Right lobe of liver (tissue), 6 donors: ENCODE measurements at regions not wholly inside any gene's neighbourhood (a gene's known extent, or its start where the extent isn't known, plus 50 kb on each side); places are given as distances from the start of the nearest gene placed in this dataset.

Experiments
- ATAC-seq, 4 donors: fragments of 200-7000 bp; cut with Tn5 transposase; one replicate each; pipeline ENCODE4 v1.9.1; 2020; ENCODE audit warnings: mild to moderate bottlenecking in 4 of 4, moderate library complexity in 4 of 4
- DNase-seq, 3 donors: peaks; one replicate each; pipeline ENCODE4 v3.0.0-alpha.2; 2020
- H3K27ac ChIP-seq, 3 donors: fragments of 200-600 bp; one replicate each; pipeline ENCODE4 v1.8.0; 2022
- H3K27me3 ChIP-seq, 2 donors: fragments of 200-600 bp; one replicate each; pipeline ENCODE4 v1.8.0; 2022
- H3K36me3 ChIP-seq, 4 donors: fragments of 200-600 bp; sonication (generic) in 1 of 4; one replicate each; pipeline versions ENCODE4 v1.5.1 to v1.8.0; 2017 to 2022; ENCODE audit warnings: control low read depth in 1 of 4
- H3K4me1 ChIP-seq, 4 donors: fragments of 200-600 bp; sonication (generic) in 1 of 4; one replicate each; pipeline versions ENCODE4 v1.5.1 to v1.8.0; 2017 to 2022; ENCODE audit warnings: control low read depth in 1 of 4
- H3K4me3 ChIP-seq, 3 donors: fragments of 200-600 bp; one replicate each; pipeline ENCODE4 v1.8.0; 2022
- H3K9me3 ChIP-seq, 4 donors: fragments of 200-600 bp; sonication (generic) in 1 of 4; one replicate each; pipeline versions ENCODE4 v1.5.1 to v1.8.0; 2017 to 2022; ENCODE audit warnings: control low read depth in 1 of 4
- POLR2A ChIP-seq: fragments of 450-650 bp; IDR thresholded peaks from one replicate; pipeline ENCODE4 v1.6.1; 2017; ENCODE audit warnings: antibody characterized with exemption, mild to moderate bottlenecking
- WGBS: methylation state at CpG from one replicate; pipeline ENCODE4 v1.1.6; 2018; ENCODE audit warnings: low coverage, low lambda C conversion rate; ENCODE audit not compliant: insufficient coverage; ENCODE audit errors: missing lambda C conversion rate; 5-methylcytosine and 5-hydroxymethylcytosine counted together
- intact Hi-C, 2 donors: fragments of 100-400 bp; cut with DNase I; formaldehyde crosslinking; loops; one replicate each; pipeline versions ENCODE4 v1.11.2 to v1.14.1; 2022
- TF ChIP-seq, protein P1 (sequence below), 4 donors: fragments of 200-600 bp in 3 of 4; fragments of 450-650 bp in 1 of 4; IDR thresholded peaks; one replicate each; pipeline versions ENCODE4 v1.5.1 to v1.8.0; 2016 to 2022; ENCODE audit warnings: antibody characterized with exemption in 4 of 4, mild to moderate bottlenecking in 2 of 4
- donor health status: DM: no; HTN: yes; CAD: no.
- donor health status: DM: no; HTN: no; CAD: no.
- donor health status: DM: no; HTN: no; CAD: no.
- donor health status: DM: no; HTN: yes; CAD: no.
- donor health status: DM: no; HTN: yes; CAD: no.

DNA sequence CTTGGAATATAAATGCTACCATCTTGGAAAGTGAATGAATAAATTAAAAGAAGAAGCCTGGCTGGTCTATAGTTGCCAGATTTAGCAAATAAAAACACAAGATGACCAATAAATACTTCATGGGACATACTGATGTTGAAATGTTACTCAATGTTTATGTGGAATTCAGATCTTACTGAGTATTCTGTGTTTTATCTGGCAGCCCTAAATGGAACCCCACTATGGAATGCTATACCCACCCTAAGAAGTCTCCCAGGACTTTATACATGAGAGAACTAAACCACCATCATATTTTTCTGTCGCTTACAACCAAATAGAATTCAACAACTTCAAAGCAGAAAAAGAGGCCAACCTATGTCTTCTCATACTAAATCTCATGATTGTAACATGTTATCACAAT lies 177.6 kb upstream of the HMCN1 start:
- intact Hi-C loops = no loop called here
- Histone ChIP-seq H3K9me3 (no peaks in the 10 kb centered on the region), H3K4me3 (no peak overlapping the region), H3K27ac (no peak overlapping the region), H3K27me3 (no peaks in the 10 kb centered on the region), H3K4me1 (no peaks in the 10 kb centered on the region), H3K36me3 (no peaks in the 10 kb centered on the region)
- ATAC-seq = no peak
- no peak for TF ChIP-seq POLR2A
- TF ChIP-seq, protein P1, sequence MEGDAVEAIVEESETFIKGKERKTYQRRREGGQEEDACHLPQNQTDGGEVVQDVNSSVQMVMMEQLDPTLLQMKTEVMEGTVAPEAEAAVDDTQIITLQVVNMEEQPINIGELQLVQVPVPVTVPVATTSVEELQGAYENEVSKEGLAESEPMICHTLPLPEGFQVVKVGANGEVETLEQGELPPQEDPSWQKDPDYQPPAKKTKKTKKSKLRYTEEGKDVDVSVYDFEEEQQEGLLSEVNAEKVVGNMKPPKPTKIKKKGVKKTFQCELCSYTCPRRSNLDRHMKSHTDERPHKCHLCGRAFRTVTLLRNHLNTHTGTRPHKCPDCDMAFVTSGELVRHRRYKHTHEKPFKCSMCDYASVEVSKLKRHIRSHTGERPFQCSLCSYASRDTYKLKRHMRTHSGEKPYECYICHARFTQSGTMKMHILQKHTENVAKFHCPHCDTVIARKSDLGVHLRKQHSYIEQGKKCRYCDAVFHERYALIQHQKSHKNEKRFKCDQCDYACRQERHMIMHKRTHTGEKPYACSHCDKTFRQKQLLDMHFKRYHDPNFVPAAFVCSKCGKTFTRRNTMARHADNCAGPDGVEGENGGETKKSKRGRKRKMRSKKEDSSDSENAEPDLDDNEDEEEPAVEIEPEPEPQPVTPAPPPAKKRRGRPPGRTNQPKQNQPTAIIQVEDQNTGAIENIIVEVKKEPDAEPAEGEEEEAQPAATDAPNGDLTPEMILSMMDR (IDR thresholded peaks at IDR 0.05) = no peak
- WGBS = 0% methylated on average over 1 of the region's 1 CpG
- no peak for DNase-seq

DNA sequence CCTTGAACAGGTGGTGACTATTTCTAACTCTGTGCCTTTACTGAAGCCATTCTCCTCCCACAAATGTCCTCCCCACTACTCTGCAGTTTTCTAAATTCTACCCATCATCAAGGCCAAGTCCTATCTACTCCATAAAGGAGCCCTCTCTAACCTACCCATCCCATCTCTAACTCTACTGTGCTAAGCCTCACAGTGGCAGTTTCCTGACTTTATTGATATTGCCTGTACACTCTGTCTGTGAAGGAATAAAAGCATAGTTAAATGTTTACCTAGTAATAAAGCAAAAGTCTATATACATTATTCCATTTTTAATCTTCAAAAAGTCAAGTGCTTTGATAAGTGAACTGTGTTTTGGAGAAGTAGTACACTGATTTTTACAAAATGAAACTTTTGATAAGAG lies 178.4 kb upstream of the HMCN1 start:
- H3K4me3 ChIP-seq = no peak overlapping the region
- intact Hi-C loops = no loop called here
- H3K27me3 ChIP-seq = no peaks in the 10 kb centered on the region
- H3K36me3 ChIP-seq = no peaks in the 10 kb centered on the region
- ATAC-seq (no peak), DNase-seq (no peak)
- no peaks in the 10 kb centered on the region for H3K4me1 ChIP-seq
- H3K27ac ChIP-seq = no peak overlapping the region
- TF ChIP-seq, protein P1 (IDR thresholded peaks at IDR 0.05) = no peak
- no peak for TF ChIP-seq POLR2A
- no peaks in the 10 kb centered on the region for H3K9me3 ChIP-seq

DNA sequence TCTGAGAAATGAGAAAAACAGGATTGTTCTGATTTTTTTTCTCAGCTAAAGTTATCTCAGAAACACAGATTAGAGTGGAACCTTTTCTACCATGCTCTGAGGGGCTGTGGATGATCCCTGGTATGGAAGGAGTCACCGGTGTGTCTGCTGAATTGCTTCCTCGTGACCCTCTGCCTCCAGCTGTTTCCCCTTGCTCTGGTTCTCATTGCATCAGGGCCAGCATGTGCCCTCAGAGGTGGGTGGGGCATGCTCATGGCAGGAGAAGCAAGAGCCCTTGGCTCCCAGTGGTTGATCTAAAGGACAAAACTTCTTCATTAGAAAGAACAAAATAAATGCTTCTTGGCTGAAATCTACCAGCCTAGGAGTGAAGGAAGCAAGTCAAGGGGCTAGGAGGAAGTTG lies 183.2 kb upstream of the HMCN1 start:
- no peak overlapping the region for H3K27ac ChIP-seq
- TF ChIP-seq, protein P1 (IDR thresholded peaks at IDR 0.05) = no peak
- TF ChIP-seq POLR2A = no peak
- no peaks in the 10 kb centered on the region for H3K36me3 ChIP-seq
- DNase-seq (no peak), ATAC-seq (peak in 2 of 4 donors; percentile 27 to 43)
- H3K9me3 ChIP-seq = no peaks in the 10 kb centered on the region
- no peak overlapping the region for H3K4me3 ChIP-seq
- H3K4me1 ChIP-seq = no peaks in the 10 kb centered on the region
- no peaks in the 10 kb centered on the region for H3K27me3 ChIP-seq
- WGBS = 73% methylated on average over 2 of the region's 2 CpGs
- intact Hi-C loops = no loop called here

DNA sequence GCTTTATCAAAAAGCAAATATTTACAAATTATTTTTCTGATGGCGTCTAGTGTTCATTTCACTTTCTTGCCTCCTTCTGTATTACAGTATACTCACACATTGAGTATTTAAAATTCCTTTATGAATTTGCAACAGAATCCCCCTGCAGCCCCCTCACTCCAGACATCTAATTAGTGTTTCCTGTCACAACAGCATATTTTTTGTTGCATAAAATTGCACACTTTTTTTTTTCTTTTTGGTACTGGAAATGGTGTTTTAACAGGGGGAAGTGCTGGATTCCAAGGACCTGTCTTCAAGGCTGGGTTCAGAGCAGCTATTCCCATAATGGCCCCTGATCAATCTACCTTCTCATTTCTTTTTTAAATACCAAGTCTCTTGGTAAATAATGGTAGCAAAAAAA lies 184.3 kb upstream of the HMCN1 start:
- intact Hi-C loops = no loop called here
- Histone ChIP-seq H3K36me3 (no peaks in the 10 kb centered on the region), H3K4me1 (no peaks in the 10 kb centered on the region), H3K27ac (no peak overlapping the region), H3K27me3 (no peaks in the 10 kb centered on the region), H3K9me3 (no peaks in the 10 kb centered on the region), H3K4me3 (no peak overlapping the region)
- TF ChIP-seq, protein P1 (IDR thresholded peaks at IDR 0.05) = no peak
- TF ChIP-seq POLR2A = no peak
- DNase-seq = no peak
- ATAC-seq = no peak
- 31% methylated on average over 1 of the region's 1 CpG for WGBS

DNA sequence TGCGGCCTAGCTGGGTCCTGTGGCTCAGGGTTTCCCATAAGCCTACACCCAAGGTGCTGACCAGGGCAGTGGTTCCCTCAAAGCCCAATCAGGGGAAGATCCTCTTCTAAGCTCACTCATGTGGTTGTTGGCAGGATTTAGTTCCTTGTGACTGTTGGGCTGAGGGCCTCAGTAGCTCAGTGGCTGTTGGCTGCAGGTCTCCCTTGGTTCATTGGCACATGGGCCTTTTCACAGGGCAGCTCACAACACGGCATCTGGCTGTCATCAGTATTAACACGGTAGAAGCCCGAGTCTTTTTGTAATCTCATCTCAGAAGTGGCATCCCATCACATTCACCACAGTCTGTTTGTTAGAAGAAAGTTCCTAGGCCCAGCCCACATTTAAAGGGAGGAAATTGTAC lies 188.2 kb upstream of the HMCN1 start:
- no peak for TF ChIP-seq POLR2A
- TF ChIP-seq, protein P1 (IDR thresholded peaks at IDR 0.05) = no peak
- DNase-seq = no peak
- Histone ChIP-seq H3K27ac (no peak overlapping the region), H3K36me3 (no peaks in the 10 kb centered on the region), H3K4me3 (no peak overlapping the region), H3K27me3 (no peaks in the 10 kb centered on the region), H3K9me3 (no peaks in the 10 kb centered on the region), H3K4me1 (no peaks in the 10 kb centered on the region)
- intact Hi-C loops = no loop called here
- peak in 1 of 4 donors; percentile 12 for ATAC-seq
- 94% methylated on average over 4 of the region's 4 CpGs for WGBS
